H54 (cell line): ENCODE measurements at regions not wholly inside any gene's neighbourhood (a gene's known extent, or its start where the extent isn't known, plus 50 kb on each side); places are given as distances from the start of the nearest gene placed in this dataset.
"Not testable (repeated sequence)": the region's sequence is repeated elsewhere in the genome, so short reads cannot be mapped to it uniquely, and the experiment has no call there.

Experiments used
- DNase-seq: peaks from one replicate; pipeline ENCODE4 v3.0.0; 2011; ENCODE audit warnings: low spot score, mixed read lengths; ENCODE audit not compliant: insufficient read length
- FAIRE-seq: peaks from 3 replicates; lab custom pipeline; 2011; peaks lifted over from hg19 to GRCh38; lab: Jason Lieb, UNC
- POLR2A ChIP-seq: IDR thresholded peaks from 2 replicates; pipeline ENCODE4 v1.6.1; 2011; ENCODE audit warnings: low read depth, mild to moderate bottlenecking, low read length

DNA sequence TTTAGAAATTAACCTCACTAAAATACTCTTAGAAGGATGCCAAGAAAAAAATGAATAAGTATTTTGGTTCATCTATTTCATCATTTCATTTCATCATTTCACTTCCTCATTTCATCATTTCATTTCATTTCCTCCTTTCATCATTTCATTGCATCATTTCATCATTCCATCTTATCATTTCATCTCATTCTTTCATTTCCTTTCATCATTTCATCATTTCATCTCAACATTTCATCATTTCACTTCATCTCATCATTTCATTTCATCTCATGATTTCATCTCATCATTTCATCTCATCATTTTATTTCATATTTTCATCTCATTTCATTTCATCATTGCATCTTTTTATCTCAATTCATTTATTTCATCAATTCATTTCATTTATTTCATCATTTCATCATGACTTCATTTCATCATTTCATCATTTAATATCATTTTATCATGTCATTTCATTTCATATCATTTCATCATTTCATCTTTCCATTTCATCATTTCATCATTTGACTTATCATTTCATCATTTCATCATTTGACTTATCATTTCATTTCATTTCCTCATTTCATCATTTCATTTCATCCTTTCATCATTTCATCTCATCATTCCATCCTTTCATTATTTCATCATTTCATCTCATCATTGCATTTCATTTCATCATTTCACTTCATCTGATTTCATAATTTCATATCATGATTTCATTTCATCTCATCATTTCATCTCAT is 129.9 kb downstream of the ZNF92 start:
- peak; percentile 83 for FAIRE-seq
- TF ChIP-seq POLR2A, result no peak
- DNase-seq, result no peak

DNA sequence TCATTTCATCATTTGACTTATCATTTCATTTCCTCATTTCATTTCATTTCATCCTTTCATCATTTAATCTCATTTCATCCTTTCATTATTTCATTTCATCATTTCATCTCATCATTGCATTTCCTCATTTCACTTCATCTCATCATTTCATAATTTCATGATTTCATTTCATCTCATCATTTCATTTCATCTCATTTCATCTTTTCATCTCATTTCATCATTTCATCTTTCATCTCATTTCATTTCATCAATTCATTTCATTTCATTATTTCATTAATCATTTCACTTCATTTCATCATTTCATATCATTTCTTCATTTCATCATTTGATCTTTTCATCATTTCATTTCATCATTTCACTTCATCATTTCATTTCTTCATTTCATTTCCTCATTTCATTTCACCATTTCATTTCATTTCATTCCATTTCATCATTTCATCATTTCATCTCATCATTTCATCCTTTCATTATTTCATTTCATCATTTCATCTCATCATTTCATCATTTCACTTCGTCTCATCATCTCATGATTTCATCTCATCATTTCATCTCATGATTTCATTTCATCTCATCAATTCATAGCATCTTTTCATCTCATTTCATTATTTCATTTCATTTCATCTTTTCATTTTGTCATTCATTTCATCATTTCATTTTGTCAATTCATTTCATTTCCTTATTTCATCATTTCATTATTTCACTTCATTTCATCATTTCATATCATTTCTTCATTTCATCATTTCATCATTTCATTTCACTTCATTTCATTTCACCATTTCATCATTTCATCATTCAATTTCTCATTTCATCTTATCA is 131.1 kb downstream of the ZNF92 start:
- peak; percentile 23 for FAIRE-seq
- not testable (repeated sequence) for DNase-seq

- not testable (repeated sequence) for DNase-seq, FAIRE-seq
Measured at GRCh38 chr7:65505320-65505633, 131.6 kb downstream of the ZNF92 start.

DNA sequence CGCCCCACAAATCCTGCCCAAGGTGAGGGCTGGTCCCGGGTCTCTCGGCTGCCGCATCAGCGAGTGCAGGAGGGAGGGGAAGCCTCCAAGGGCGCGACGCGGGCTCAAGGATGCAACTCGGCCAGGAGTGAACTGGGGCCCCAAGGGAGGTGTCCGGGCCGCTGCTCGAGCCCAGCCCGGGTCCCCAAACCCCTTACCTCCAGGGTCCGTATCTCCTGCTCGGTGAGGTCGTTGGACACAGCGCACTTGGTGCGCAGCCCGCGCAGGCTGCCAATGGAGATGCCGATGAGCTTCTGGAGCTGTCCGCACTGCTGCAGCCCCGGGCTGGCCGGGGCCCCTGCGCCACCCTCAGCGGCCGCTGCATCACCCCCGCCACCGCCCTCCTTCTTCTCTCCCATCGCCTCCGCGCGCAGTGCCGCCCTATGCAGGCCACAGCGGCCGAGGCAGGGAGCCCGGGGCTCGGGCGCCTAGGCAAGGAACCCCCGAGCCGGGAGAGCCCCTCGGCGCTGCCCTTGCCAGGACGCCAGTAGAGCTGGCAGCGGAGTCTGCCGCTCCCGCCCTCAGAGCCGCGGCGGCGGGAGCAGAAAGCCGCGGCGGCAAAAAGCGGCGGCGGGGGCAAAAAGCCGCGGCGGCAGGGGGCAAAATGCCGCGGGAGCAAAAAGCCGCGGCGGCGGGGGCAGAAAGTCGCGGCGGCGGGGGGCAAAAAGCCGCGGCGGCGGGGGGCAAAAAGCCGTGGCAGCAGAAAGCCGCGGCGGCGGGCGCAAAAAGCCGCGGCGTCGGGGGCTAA is 135.1 kb downstream of the ZNF92 start:
- not testable (repeated sequence) for DNase-seq, FAIRE-seq

GRCh38 chr7:65509368-65510186 is 135.9 kb downstream of the ZNF92 start:
- TF ChIP-seq POLR2A, result no peak
- FAIRE-seq, result no peak
- no peak for DNase-seq

- FAIRE-seq, result not testable (repeated sequence)
Measured at GRCh38 chr7:65510187-65510538, 136.5 kb downstream of the ZNF92 start.

DNA sequence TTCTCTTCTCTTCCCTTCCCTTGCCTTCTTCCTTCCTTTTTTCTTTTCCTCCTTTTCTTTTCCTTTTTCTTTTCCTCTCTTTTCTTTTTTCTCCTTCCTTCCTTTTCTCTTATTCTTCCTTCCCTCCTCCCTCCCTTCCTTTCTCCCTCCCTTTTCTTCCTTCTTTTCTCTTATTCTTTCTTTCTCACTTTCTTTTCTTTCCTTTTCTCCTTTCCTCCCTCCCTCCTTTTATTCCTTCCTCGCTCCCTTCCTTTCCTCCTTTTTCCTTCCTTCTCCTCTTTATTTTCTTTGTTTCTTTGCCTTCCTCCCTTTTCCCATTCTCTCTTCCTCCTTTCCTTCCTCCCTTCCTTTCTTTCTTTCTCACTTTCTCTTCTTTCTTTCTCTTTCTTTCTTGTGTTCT is 146.1 kb downstream of the ZNF92 start:
- DNase-seq, FAIRE-seq: not testable (repeated sequence)

More at GRCh38 chr7:65510187-65510538, 136.5 kb downstream of the ZNF92 start:
- not testable (repeated sequence) for DNase-seq

DNA sequence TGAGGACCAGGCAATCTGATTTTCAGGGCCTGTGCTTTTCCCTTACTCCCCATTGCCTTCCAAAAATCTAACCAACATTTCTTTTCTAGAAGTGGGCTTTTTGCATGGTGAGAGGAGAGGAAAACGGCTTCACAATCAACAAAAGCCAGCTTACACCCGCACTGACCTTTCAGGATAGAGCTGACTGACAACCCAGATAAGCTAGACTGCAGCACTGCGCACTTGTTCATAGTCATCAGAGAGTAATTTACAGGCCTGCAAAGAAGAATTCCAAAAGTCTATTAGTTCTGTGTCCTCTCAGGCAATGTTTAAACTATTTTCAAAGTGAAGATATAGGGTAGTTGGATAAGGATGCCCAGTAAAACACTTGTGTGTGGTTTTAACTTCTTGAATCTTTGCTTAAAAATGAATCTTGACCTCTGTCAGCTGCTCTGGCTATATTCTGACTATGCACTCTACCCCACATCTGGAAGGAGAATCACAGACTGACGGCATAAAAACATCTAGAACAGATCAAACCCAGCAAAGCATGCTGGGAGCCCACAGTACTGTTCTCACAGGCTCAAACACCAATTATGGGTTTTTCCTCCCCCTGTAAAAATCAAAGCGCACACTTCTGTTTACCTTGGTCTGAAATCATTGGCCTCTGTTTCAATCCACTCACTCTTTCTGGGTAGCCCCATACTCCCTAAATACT is 172.0 kb downstream of the ZNF92 start:
- not testable (repeated sequence) for DNase-seq, FAIRE-seq

- not testable (repeated sequence) for FAIRE-seq, DNase-seq
Measured at GRCh38 chr7:65549589-65550443, 176.2 kb downstream of the ZNF92 start.

DNA sequence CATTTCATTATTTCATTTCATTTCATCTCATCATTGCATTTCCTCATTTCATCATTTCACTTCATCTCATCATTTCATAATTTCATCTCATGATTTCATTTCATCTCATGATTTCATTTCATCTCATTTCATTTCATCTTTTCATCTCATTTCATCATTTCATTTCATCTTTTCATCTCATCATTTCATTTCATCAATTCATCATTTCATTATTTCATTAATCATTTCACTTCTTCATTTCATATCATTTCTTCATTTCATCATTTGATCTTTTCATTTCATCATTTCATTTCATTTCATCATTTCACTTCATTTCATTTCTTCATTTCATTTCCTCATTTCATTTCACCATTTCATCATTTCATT is 176.8 kb downstream of the ZNF92 start:
- not testable (repeated sequence) for FAIRE-seq, DNase-seq

DNA sequence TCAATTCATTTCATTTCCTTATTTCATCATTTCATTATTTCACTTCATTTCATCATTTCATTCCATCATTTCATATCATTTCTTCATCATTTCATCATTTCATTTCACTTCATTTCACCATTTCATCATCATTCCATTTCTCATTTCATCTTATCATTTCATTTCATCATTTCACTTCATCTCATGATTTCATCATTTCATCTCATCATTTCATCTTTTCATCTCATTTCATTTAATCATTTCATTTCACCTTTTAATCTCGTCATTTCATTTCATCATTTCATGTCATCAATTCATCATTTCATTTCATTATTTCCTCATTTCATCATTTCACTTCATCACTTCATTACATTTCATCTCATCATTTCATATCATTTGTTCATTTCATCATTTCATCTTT is 177.4 kb downstream of the ZNF92 start:
- not testable (repeated sequence) for DNase-seq
- FAIRE-seq, result peak; percentile 94

DNA sequence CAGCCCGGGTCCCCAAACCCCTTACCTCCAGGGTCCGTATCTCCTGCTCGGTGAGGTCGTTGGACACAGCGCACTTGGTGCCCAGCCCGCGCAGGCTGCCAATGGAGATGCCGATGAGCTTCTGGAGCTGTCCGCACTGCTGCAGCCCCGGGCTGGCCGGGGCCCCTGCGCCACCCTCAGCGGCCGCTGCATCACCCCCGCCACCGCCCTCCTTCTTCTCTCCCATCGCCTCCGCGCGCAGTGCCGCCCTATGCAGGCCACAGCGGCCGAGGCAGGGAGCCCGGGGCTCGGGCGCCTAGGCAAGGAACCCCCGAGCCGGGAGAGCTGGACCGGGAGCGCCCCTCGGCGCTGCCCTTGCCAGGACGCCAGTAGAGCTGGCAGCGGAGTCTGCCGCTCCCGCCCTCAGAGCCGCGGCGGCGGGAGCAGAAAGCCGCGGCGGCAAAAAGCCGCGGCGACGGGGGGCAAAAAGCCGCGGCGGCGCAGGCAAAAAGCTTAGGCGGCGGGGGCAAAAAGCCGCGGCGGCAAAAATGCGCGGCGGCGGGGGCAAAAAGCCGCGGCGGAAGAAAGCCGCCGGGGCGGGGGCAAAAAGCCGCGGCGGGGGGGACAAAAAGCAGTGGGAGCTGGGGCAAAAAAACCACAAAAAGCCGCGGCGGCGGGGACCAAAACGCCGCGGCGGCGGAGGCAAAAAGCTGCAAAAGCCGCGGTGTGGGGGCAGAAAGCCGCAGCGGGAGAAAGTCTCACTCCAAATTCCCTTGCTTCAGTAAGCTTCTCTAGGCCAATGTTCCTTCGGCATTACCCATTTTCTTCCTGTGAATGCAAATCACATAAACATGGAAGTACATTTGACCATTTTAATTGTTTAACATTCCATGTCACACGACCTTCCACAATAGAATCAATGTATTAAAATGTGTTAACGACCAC is 181.2 kb downstream of the ZNF92 start:
- DNase-seq, FAIRE-seq: not testable (repeated sequence)

GRCh38 chr7:65558584-65558983 is 184.9 kb downstream of the ZNF92 start:
- not testable (repeated sequence) for DNase-seq, FAIRE-seq

- FAIRE-seq, DNase-seq: not testable (repeated sequence)
Measured at GRCh38 chr7:65561786-65562372, 188.2 kb downstream of the ZNF92 start.

DNA sequence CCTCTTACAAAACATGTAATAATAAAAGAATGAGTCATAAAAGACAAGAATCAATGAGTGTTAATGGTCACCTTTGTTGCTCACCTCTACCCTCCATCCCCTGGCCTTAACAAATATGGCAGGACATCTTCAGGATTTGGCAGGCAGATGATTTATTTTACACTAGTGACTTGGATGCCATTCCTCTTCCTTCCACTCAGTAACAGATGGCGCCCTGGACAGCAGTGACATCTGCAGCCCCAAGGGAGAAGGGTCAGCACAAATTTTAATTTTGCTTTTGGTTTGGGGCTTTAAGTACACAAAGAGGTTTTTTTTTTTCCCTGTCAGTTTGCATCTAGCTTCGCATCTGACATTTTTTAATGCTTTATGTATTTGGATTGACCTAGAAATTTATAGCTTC is 188.9 kb downstream of the ZNF92 start:
- not testable (repeated sequence) for FAIRE-seq, DNase-seq

- not testable (repeated sequence) for FAIRE-seq, DNase-seq
Measured at GRCh38 chr7:65563333-65563732, 189.7 kb downstream of the ZNF92 start.
